ENCODE measurements at regions not wholly inside any gene's neighbourhood (a gene's known extent, or its start where the extent isn't known, plus 50 kb on each side); places are given as distances from the start of the nearest gene placed in this dataset.

DNA sequence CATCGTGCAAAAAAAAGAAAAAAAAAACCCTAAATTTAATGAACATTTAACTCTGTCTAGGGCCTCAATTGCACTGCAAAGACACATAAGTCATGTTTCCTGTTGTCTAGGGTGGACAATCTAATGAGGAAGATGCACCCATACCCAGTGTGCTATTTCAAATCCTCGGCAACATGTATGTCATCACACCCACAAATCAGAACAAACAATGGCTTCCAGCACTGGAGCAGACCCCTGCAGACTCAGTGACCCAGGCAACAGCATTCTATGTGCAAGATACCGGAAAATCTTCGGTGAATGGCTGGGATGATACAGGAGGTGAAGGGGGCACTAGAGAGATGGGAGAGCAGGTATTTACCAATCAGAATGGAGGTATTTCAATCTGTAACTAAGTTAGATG is 221.7 kb upstream of the XYLT1 start:
- Histone ChIP-seq H3K27me3 (ENCODE audit: control insufficient read depth, insufficient read depth, low read length) (no peaks in the 10 kb centered on the region; the same call in 1 of the 2 replicates), H3K4me3 (ENCODE audit: low read depth, low read length) (no peak overlapping the region), H3K36me3 (ENCODE audit: control insufficient read depth, insufficient read depth, low read length) (no peaks in the 10 kb centered on the region)
- POLR2A ChIA-PET: no interaction called here
- DNase-seq (ENCODE audit: low read depth): no peak
- TF ChIP-seq CTCF (IDR thresholded peaks at IDR 0.05; ENCODE audit: insufficient read depth, low read depth, low read length): no peak
- CTCF ChIA-PET: no interaction called here

GRCh38 chr16:17691899-17692176 is 221.1 kb upstream of the XYLT1 start:
- no peak for TF ChIP-seq CTCF (IDR thresholded peaks at IDR 0.05; ENCODE audit: insufficient read depth, low read depth, low read length)
- no peaks in the 10 kb centered on the region; the same call in 1 of the 2 replicates for H3K27me3 ChIP-seq (ENCODE audit: control insufficient read depth, insufficient read depth, low read length)
- DNase-seq (ENCODE audit: low read depth): no peak
- ChIA-PET CTCF (no interaction called here), POLR2A (no interaction called here)
- no peak overlapping the region for H3K4me3 ChIP-seq (ENCODE audit: low read depth, low read length)
- H3K36me3 ChIP-seq (ENCODE audit: control insufficient read depth, insufficient read depth, low read length): no peaks in the 10 kb centered on the region

DNA sequence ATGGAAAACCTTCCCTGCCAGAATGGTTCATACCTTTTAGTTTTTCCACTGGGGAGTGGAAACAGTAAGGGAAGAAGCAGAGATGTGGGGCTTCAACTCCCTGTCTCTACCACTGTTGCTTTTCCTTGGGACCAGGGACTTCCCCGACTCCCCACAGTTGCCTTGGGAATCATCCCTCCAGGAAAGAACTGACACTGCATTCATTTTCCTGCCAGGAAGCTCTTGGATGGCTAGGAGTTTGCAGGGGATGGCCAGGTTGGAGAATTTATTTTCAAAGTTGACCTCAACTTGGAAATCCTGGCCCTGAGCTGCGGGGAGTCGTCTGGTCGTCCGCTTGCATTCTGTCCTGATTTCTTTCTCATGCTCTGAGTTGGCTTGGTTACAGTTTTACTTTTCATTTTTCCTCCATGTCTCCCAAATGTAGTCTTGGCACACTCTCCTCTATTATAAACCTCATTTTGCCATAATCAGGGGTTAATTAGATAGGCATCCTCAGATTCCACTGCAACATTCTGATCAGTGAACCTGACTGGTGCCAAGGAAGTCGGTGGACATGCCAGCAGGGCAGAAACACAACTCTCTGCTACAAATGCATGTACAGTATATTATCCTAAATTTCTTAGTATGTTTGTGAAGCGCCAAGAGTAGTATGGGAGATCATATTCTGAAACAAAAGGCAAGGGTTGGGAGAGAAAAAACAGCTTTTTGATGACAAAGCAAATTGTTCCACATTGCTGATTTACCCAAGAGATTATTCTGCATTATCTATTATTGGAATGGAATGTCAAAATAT is 220.5 kb upstream of the XYLT1 start:
- CTCF ChIA-PET: no interaction called here
- no peak for DNase-seq (ENCODE audit: low read depth)
- no peak overlapping the region for H3K4me3 ChIP-seq (ENCODE audit: low read depth, low read length)
- no peaks in the 10 kb centered on the region for H3K36me3 ChIP-seq (ENCODE audit: control insufficient read depth, insufficient read depth, low read length)
- H3K27me3 ChIP-seq (ENCODE audit: control insufficient read depth, insufficient read depth, low read length): no peaks in the 10 kb centered on the region; the same call in 1 of the 2 replicates
- TF ChIP-seq CTCF (IDR thresholded peaks at IDR 0.05; ENCODE audit: insufficient read depth, low read depth, low read length): no peak
- POLR2A ChIA-PET: no interaction called here

DNA sequence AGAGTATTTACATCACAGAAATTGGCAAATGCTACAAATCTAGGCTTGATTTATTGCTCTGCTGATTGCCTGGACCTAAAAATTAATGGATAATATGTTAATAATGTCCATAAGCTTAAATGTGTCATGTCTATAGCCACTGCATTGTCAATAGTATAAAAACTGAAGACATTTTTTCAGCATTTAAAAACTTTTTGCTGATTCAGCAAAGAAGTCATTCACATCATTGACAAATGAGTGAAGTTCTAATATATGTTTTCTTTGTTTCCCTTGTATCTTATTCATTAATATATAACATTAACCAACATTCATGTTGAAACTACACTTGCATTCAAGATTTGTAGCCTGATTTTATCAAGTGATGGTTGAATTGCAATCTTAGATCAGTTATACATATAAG is 214.7 kb upstream of the XYLT1 start:
- POLR2A ChIA-PET: no interaction called here
- no peaks in the 10 kb centered on the region for H3K36me3 ChIP-seq (ENCODE audit: control insufficient read depth, insufficient read depth, low read length)
- TF ChIP-seq CTCF (IDR thresholded peaks at IDR 0.05; ENCODE audit: insufficient read depth, low read depth, low read length): no peak
- DNase-seq (ENCODE audit: low read depth): no peak
- CTCF ChIA-PET: no interaction called here
- no peaks in the 10 kb centered on the region for H3K27me3 ChIP-seq (ENCODE audit: control insufficient read depth, insufficient read depth, low read length)
- H3K4me3 ChIP-seq (ENCODE audit: low read depth, low read length): no peak overlapping the region

DNA sequence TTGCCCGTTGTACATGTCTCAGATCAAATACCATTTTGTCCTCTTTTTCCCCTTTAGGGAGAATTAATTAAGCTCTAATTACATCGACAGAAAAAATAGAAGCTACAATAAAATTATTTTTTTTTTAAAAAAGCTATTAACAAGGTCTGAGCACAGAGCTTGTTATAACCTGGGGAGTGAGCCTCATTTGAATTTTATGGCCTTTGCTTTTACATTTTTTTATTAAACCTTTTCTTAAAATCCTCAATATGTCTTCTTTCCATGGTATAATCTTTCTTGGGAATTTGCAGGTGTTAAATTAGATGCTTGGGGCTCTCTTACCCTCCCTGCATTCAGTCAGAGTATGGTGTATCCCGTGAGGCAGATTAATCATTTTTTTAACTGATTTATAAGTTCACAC is 212.5 kb upstream of the XYLT1 start:
- Histone ChIP-seq H3K4me3 (ENCODE audit: low read depth, low read length) (no peak overlapping the region), H3K36me3 (ENCODE audit: control insufficient read depth, insufficient read depth, low read length) (no peaks in the 10 kb centered on the region), H3K27me3 (ENCODE audit: control insufficient read depth, insufficient read depth, low read length) (no peaks in the 10 kb centered on the region)
- CTCF ChIA-PET: no interaction called here
- no peak for TF ChIP-seq CTCF (IDR thresholded peaks at IDR 0.05; ENCODE audit: insufficient read depth, low read depth, low read length)
- DNase-seq (ENCODE audit: low read depth): no peak
- POLR2A ChIA-PET: no interaction called here
